Left forelimb (tissue), 1 donor: ENCODE measurements at regions not wholly inside any gene's neighbourhood (a gene's known extent, or its start where the extent isn't known, plus 50 kb on each side); places are given as distances from the start of the nearest gene placed in this dataset.

Experiments
- DNase-seq: peaks from one replicate; pipeline ENCODE4 v3.0.0-alpha.2; 2018; ENCODE audit warnings: low spot score

DNA sequence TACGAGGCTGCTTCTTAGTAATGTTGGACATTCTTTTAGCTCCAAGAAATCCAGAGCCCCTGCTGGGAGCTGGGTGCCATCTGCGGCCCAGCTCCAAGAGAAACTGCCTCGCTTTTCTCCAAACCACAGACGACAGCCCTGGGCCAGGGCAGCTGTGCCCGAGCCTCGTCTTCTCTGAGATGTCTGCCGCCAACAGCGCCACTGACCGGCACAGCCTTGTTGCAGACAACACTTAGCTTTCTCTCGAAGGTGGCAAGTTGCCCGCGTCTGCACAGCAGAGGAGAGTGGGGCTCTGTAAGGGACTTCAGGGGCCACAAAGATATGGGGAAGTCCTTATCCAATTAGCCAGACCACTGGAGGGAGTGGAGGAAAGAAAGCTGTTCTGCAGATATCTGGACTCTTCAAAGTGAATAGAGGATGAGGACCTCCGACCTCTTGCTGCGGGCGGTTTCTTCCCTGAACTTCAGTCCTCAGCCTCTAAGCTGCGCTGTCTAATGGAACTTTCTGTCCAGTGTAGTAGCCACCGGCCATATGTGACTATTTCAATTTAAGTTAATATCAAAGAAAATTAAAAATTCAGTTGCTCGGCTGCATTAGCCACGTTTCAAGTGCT, 63.9 kb upstream of the DISP3 start:
- no peak for DNase-seq

DNA sequence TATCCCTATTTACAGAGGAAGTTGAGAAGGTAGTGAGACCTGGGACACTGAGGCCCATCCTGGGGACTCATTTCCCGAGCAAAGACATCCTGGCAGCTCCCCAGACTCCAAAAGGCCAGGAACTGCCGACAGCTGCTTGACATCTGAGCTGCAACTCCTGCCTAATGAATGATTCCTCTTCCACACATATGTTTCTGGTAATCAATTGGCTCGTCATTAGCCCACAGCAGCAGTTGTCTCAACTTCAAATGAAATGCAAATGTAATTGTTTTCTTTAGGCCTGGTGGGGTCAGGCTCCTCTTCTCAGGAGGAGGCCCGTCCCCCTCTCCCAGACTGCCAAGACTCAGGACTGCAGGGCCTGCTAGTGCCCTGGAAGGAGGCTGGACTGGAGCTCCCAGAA, 61.8 kb upstream of the DISP3 start:
- DNase-seq = peak; percentile 72

DNA sequence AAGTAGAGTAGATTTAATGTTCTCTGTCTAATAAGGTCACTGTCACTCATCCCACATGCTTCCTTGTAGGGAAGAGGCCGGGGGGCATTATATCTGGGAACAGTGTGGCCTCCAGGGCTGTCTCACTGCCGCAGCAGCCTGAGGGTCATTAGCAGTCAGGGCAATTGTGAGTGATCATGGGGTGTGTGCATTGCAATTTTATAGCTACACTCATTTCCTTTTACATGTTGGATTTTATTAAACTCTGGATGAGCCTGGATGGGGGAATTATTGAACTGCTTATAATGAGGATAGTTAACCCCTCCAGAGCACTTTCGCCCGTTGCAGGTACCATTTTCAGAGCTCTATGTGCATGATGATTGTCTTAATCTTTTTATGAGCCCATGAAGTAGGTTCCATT, 60.9 kb upstream of the DISP3 start:
- DNase-seq = no peak

DNA sequence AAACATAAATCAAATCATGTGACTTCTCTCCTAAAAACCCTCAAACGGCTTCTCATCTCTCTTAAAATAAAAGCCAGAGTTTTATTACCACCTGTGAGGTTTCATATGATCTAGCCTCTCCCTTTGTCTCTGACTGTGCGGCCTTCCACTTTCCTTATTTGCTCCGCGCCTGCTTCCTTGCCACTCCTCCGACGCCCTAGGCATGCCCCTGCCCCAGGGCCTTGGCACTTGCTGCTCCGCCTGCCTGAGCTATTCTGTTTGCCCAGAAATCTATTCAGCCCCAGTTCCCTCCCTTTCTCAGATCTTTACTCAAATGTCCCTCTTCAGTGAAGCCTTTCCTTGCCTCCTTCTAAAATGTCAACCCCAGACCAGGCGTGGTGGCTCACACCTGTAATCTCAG, 57.5 kb upstream of the DISP3 start:
- DNase-seq = no peak

DNA sequence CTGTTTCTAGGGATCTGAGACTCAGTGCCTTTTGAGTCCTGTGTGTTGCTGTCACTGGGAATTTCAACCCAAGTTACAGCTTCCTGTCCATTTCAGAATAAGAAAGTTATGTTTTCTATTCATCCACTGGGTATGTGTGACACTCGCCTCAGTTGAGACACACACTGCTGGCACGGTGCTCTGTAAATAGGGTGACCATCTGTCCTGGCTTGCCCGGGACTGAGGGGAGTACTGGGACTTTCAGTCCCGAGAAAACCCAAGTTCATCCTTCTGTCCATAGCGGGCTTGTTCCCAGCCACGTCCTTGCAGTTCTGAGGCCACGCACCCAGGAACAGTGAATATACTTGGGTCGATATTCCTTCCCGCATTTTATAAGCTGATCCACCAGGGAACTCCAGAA, 56.3 kb upstream of the DISP3 start:
- no peak for DNase-seq

GRCh38 chr1:11426617-11427016, 52.3 kb upstream of the DISP3 start:
- DNase-seq = no peak

DNA sequence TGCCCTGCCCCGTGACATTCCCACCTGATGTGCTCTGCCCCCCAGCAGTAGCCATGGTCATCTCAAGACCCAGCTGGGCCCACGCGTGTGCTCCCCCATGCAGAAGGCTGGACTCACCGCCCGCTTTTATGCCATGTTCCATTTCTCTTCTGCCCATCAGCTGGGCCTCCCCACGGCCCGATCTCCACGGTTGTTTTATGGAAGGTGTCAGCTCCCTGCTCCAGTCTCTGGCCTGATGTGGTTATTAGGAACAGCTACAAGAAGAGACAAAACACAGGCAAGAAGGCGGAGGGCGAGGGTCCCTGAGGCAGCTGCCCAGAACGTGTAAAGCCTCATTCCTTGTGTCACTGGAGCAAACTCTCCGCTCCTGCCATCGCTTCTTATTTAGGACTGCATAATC, 50.2 kb upstream of the DISP3 start:
- DNase-seq = no peak
